Tibial nerve (tissue), 4 donors: ENCODE measurements at regions not wholly inside any gene's neighbourhood (a gene's known extent, or its start where the extent isn't known, plus 50 kb on each side); places are given as distances from the start of the nearest gene placed in this dataset.

Source experiments
- EP300 ChIP-seq, 2 donors: sonication (generic); formaldehyde crosslinking; IDR thresholded peaks; one replicate each; pipeline ENCODE4 v1.6.1; 2017; ENCODE audit warnings: antibody characterized with exemption in 2 of 2, mild to moderate bottlenecking in 1 of 2
- POLR2A ChIP-seq, 2 donors: fragments of 450-650 bp; IDR thresholded peaks; one replicate each; pipeline ENCODE4 v1.6.1; 2017; ENCODE audit warnings: antibody characterized with exemption in 2 of 2, mild to moderate bottlenecking in 2 of 2, moderate library complexity in 2 of 2
- TF ChIP-seq, protein P1 (sequence below), 5 experiments: fragments of 200-600 bp in 3 of 5; fragments of 450-650 bp in 2 of 5; sonication (generic) in 3 of 5; IDR thresholded peaks; one replicate each; pipeline ENCODE4 v1.5.1; 2016 to 2019; ENCODE audit warnings: antibody characterized with exemption in 5 of 5, mild to moderate bottlenecking in 3 of 5, moderate library complexity in 2 of 5

DNA sequence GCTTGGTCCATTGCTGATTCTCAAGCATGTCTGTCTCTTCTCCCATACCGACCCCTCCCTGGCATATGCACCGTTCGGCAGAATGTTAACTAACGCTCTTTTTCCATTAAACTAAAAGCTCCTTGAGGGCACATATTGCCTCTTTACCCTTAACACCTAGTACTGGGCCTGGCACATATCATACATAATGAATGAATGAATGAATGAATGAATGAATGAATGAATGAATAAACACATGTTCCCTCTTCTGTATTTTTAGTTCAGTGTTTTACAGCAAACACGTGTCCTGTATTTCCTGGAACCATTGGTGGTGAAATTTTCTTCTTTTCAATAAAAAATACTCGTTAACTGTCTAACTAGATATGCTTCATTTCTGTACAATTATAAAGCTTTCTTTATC, 174.4 kb upstream of the DTNBP1 start:
- TF ChIP-seq, protein P1, sequence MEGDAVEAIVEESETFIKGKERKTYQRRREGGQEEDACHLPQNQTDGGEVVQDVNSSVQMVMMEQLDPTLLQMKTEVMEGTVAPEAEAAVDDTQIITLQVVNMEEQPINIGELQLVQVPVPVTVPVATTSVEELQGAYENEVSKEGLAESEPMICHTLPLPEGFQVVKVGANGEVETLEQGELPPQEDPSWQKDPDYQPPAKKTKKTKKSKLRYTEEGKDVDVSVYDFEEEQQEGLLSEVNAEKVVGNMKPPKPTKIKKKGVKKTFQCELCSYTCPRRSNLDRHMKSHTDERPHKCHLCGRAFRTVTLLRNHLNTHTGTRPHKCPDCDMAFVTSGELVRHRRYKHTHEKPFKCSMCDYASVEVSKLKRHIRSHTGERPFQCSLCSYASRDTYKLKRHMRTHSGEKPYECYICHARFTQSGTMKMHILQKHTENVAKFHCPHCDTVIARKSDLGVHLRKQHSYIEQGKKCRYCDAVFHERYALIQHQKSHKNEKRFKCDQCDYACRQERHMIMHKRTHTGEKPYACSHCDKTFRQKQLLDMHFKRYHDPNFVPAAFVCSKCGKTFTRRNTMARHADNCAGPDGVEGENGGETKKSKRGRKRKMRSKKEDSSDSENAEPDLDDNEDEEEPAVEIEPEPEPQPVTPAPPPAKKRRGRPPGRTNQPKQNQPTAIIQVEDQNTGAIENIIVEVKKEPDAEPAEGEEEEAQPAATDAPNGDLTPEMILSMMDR (IDR thresholded peaks at IDR 0.05) = no peak
- TF ChIP-seq POLR2A (IDR thresholded peaks at IDR 0.05) (no peak), EP300 (IDR thresholded peaks at IDR 0.05) (no peak)
